ENCODE measurements at regions not wholly inside any gene's neighbourhood (a gene's known extent, or its start where the extent isn't known, plus 50 kb on each side); places are given as distances from the start of the nearest gene placed in this dataset.

DNA sequence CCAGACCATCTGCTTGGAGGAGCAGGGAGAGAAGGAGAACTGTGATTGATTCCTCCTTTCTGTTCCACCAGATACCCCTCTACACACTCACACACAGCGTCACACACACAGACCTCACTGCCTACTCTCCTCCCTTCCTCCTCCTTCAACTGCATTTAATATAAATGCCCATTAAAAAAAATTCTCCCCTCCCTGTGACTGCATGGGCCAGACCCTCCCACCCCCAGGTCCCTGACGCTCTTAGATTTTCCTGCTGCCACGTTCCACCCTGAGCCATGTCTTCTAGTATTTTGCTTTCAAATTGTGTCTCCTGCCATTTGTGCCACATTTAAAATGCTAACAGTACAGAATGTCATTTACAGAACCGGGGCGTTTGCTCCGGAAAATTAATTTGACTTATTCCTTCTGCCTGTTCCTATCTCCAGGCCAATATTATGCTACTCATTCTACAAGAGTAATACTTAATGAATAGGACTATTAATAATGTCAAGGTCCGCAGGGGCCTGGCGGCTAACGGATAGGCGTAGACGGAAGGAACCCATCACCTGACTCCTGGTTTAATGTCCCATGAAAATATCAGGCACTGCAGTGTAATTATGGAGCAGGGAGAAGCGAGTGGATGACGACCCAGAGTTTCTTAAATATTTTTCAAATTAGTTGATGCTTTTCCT is 100.2 kb downstream of the MRM1 start:
- TF ChIP-seq FOSL1 (IDR thresholded peaks at IDR 0.05; ENCODE audit: insufficient read depth, low read depth, low read length): no peak
- TF ChIP-seq POLR2A (IDR thresholded peaks at IDR 0.05; ENCODE audit: control extremely low read depth in 1 of 2, low read depth in 2 of 2, low read length in 2 of 2): no peak
- TF ChIP-seq, protein P1, sequence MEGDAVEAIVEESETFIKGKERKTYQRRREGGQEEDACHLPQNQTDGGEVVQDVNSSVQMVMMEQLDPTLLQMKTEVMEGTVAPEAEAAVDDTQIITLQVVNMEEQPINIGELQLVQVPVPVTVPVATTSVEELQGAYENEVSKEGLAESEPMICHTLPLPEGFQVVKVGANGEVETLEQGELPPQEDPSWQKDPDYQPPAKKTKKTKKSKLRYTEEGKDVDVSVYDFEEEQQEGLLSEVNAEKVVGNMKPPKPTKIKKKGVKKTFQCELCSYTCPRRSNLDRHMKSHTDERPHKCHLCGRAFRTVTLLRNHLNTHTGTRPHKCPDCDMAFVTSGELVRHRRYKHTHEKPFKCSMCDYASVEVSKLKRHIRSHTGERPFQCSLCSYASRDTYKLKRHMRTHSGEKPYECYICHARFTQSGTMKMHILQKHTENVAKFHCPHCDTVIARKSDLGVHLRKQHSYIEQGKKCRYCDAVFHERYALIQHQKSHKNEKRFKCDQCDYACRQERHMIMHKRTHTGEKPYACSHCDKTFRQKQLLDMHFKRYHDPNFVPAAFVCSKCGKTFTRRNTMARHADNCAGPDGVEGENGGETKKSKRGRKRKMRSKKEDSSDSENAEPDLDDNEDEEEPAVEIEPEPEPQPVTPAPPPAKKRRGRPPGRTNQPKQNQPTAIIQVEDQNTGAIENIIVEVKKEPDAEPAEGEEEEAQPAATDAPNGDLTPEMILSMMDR (IDR thresholded peaks at IDR 0.05; ENCODE audit: control extremely low read depth in 1 of 3, insufficient read depth in 1 of 3, low read depth in 1 of 3, low read length in 3 of 3): no peak
- no peak for TF ChIP-seq ASH2L (IDR thresholded peaks at IDR 0.05; ENCODE audit: low read length)
- TF ChIP-seq CREB1 (IDR thresholded peaks at IDR 0.05): no peak
- TF ChIP-seq, protein P2, sequence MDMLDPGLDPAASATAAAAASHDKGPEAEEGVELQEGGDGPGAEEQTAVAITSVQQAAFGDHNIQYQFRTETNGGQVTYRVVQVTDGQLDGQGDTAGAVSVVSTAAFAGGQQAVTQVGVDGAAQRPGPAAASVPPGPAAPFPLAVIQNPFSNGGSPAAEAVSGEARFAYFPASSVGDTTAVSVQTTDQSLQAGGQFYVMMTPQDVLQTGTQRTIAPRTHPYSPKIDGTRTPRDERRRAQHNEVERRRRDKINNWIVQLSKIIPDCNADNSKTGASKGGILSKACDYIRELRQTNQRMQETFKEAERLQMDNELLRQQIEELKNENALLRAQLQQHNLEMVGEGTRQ (IDR thresholded peaks at IDR 0.05; ENCODE audit: low read length): no peak
- TF ChIP-seq SUZ12 (IDR thresholded peaks at IDR 0.05; ENCODE audit: low read length): no peak
- no peak for TF ChIP-seq CHD1 (IDR thresholded peaks at IDR 0.05; ENCODE audit: low read depth, low read length)
- no peak for TF ChIP-seq TAF7 (optimal IDR thresholded peaks at IDR 0.05; ENCODE audit: borderline replicate concordance, low read depth, low read length)
- TF ChIP-seq RAD21 (IDR thresholded peaks at IDR 0.05 in 1 of 2, conservative IDR thresholded peaks at IDR 0.05 in 1 of 2; ENCODE audit: low read depth in 2 of 2, low read length in 2 of 2): no peak
- TF ChIP-seq, protein P3, sequence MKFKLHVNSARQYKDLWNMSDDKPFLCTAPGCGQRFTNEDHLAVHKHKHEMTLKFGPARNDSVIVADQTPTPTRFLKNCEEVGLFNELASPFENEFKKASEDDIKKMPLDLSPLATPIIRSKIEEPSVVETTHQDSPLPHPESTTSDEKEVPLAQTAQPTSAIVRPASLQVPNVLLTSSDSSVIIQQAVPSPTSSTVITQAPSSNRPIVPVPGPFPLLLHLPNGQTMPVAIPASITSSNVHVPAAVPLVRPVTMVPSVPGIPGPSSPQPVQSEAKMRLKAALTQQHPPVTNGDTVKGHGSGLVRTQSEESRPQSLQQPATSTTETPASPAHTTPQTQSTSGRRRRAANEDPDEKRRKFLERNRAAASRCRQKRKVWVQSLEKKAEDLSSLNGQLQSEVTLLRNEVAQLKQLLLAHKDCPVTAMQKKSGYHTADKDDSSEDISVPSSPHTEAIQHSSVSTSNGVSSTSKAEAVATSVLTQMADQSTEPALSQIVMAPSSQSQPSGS (IDR thresholded peaks at IDR 0.05; ENCODE audit: low read length): no peak
